NCI-H2171 (cell line): ENCODE measurements at regions not wholly inside any gene's neighbourhood (a gene's known extent, or its start where the extent isn't known, plus 50 kb on each side); places are given as distances from the start of the nearest gene placed in this dataset.
"Not testable (repeated sequence)": the region's sequence is repeated elsewhere in the genome, so short reads cannot be mapped to it uniquely, and the experiment has no call there.

ENCODE experiments used
- DNase-seq: peaks from one replicate; lab custom pipeline; 2025; lab: John Stamatoyannopoulos, UW

- DNase-seq = no peak
Observed at GRCh38 chr3:70635301-70635700, 322.9 kb upstream of the MDFIC2 start.

GRCh38 chr3:70631716-70632307, 319.4 kb upstream of the MDFIC2 start:
- DNase-seq = no peak

GRCh38 chr3:70621451-70621850, 309.0 kb upstream of the MDFIC2 start:
- no peak for DNase-seq

GRCh38 chr3:70620956-70621355, 308.5 kb upstream of the MDFIC2 start:
- DNase-seq = no peak

GRCh38 chr3:70620367-70620766, 307.9 kb upstream of the MDFIC2 start:
- no peak for DNase-seq

GRCh38 chr3:70618151-70618550, 305.7 kb upstream of the MDFIC2 start:
- no peak for DNase-seq

GRCh38 chr3:70617349-70617748, 304.9 kb upstream of the MDFIC2 start:
- not testable (repeated sequence) for DNase-seq

GRCh38 chr3:70615286-70615685, 302.8 kb upstream of the MDFIC2 start:
- no peak for DNase-seq

GRCh38 chr3:70614111-70614510, 301.7 kb upstream of the MDFIC2 start:
- no peak for DNase-seq

- DNase-seq = no peak
Observed at GRCh38 chr3:70612920-70613319, 300.5 kb upstream of the MDFIC2 start.

GRCh38 chr3:70611667-70612277, 299.3 kb upstream of the MDFIC2 start:
- not testable (repeated sequence) for DNase-seq

- DNase-seq = peak; percentile 40
Observed at GRCh38 chr3:70608434-70608833, 296.0 kb upstream of the MDFIC2 start.

GRCh38 chr3:70607469-70607868, 295.0 kb upstream of the MDFIC2 start:
- DNase-seq = no peak

- no peak for DNase-seq
Observed at GRCh38 chr3:70606018-70606417, 293.6 kb upstream of the MDFIC2 start.

- DNase-seq = no peak
Observed at GRCh38 chr3:70603103-70603502, 290.7 kb upstream of the MDFIC2 start.

GRCh38 chr3:70597312-70597711, 284.9 kb upstream of the MDFIC2 start:
- DNase-seq = no peak

GRCh38 chr3:70583682-70584081, 271.2 kb upstream of the MDFIC2 start:
- DNase-seq = no peak

GRCh38 chr3:70582803-70583202, 270.4 kb upstream of the MDFIC2 start:
- DNase-seq = no peak

- DNase-seq = no peak
Observed at GRCh38 chr3:70580021-70580420, 267.6 kb upstream of the MDFIC2 start.

GRCh38 chr3:70571696-70572095, 259.3 kb upstream of the MDFIC2 start:
- no peak for DNase-seq

GRCh38 chr3:70570584-70570983, 258.1 kb upstream of the MDFIC2 start:
- no peak for DNase-seq

- DNase-seq = no peak
Observed at GRCh38 chr3:70568626-70569025, 256.2 kb upstream of the MDFIC2 start.

- DNase-seq = no peak
Observed at GRCh38 chr3:70565861-70566260, 253.4 kb upstream of the MDFIC2 start.

GRCh38 chr3:70564552-70564951, 252.1 kb upstream of the MDFIC2 start:
- DNase-seq = no peak
